HCT116 (cell line): ENCODE measurements at regions not wholly inside any gene's neighbourhood (a gene's known extent, or its start where the extent isn't known, plus 50 kb on each side); places are given as distances from the start of the nearest gene placed in this dataset.

Source experiments
- EZH2 ChIP-seq: fragments of 200-600 bp; sonication (generic); IDR thresholded peaks from 2 replicates; pipeline ENCODE4 v1.6.1; 2017; ENCODE audit warnings: antibody characterized with exemption, mixed run types
- FOSL1 ChIP-seq: IDR thresholded peaks from 2 replicates; pipeline ENCODE4 v1.6.1; 2012; ENCODE audit warnings: low read depth
- JUND ChIP-seq: IDR thresholded peaks from 2 replicates; pipeline ENCODE4 v1.6.1; 2012
- SP1 ChIP-seq: IDR thresholded peaks from 2 replicates; pipeline ENCODE4 v1.6.1; 2012; ENCODE audit warnings: low read depth
- SRF ChIP-seq: IDR thresholded peaks from 2 replicates; pipeline ENCODE4 v1.6.1; 2012; ENCODE audit warnings: low read depth
- TF ChIP-seq, protein P1 (sequence below): IDR thresholded peaks from 2 replicates; pipeline ENCODE4 v1.6.1; 2012

DNA sequence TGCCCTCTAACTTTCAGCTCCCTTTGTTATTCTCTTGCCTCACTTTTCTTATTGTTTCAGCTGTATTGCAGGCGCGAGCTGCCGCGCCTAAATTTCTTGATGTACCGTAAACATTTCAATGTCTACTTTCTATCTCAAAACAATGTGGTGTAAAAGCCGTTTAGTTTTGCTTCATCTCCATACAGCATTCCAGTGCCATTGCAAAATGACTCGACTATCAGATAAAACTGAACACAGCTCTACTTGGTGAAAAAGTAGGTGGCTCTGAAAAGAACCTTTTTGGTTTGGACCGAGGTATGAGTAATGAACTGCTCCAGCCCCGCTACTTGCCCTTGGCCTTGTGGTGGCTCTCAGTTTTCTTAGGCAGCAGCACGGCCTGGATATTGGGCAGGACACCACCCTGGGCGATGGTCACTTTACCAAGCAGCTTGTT is 74.6 kb downstream of the OR2B2 start:
- TF ChIP-seq SRF (no peak), SP1 (no peak), JUND (no peak; the same call in 1 of the 2 replicates), EZH2 (no peak), FOSL1 (no peak)
- TF ChIP-seq, protein P1, sequence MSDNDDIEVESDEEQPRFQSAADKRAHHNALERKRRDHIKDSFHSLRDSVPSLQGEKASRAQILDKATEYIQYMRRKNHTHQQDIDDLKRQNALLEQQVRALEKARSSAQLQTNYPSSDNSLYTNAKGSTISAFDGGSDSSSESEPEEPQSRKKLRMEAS = no peak
